CD4-positive, alpha-beta T cell (primary cell): ENCODE measurements at regions not wholly inside any gene's neighbourhood (a gene's known extent, or its start where the extent isn't known, plus 50 kb on each side); places are given as distances from the start of the nearest gene placed in this dataset.

ENCODE experiments used
- ATAC-seq: fragments of 200-7000 bp; cut with Tn5 transposase; one replicate; pipeline ENCODE4 v1.10.0; 2022; ENCODE audit warnings: mild to moderate bottlenecking; ENCODE audit not compliant: poor library complexity
- CTCF ChIA-PET: fragments of 350-600 bp; sonication (Branson Sonifier 250); formaldehyde crosslinking; loops from one replicate; lab custom pipeline; 2021; ENCODE audit warnings: antibody characterized with exemption, inconsistent platforms; lab: Charles Lee
- POLR2A ChIA-PET: fragments of 350-600 bp; sonication (Branson Sonifier 250); formaldehyde crosslinking; loops from one replicate; lab custom pipeline; 2021; ENCODE audit warnings: antibody characterized with exemption, inconsistent platforms; lab: Charles Lee
- DNase-seq, 14 experiments: peaks; one replicate each; pipeline ENCODE4 v3.0.0-alpha.2; 2013 to 2020; ENCODE audit warnings: mixed read lengths in 2 of 14
- H3K27ac ChIP-seq, 2 donors: one replicate each; pipeline versions ENCODE4 v1.5.1 to v1.7.0; 2013; ENCODE audit warnings: low read length in 2 of 2, low read depth in 1 of 2, mild to moderate bottlenecking in 1 of 2
- H3K27me3 ChIP-seq, 2 experiments: 1 replicate in 1 of 2; 2 replicates in 1 of 2; pipeline versions ENCODE4 v1.6.1 to v1.7.0; 2013; ENCODE audit warnings: low read length in 2 of 2, control low read depth in 1 of 2, mild to moderate bottlenecking in 1 of 2, moderate library complexity in 1 of 2; ENCODE audit not compliant: insufficient read depth in 2 of 2, control insufficient read depth in 1 of 2
- H3K36me3 ChIP-seq: one replicate; pipeline ENCODE4 v1.6.1; 2013; ENCODE audit warnings: low read length, control low read depth; ENCODE audit not compliant: insufficient read depth
- H3K4me1 ChIP-seq: one replicate; pipeline ENCODE4 v1.6.1; 2013; ENCODE audit warnings: low read length, control low read depth; ENCODE audit not compliant: insufficient read depth
- H3K4me3 ChIP-seq: one replicate; pipeline ENCODE4 v1.5.1; 2013; ENCODE audit warnings: mild to moderate bottlenecking, low read length, moderate library complexity
- H3K9me3 ChIP-seq, 2 experiments: 1 replicate in 1 of 2; 2 replicates in 1 of 2; pipeline versions ENCODE4 v1.6.1 to v1.7.0; 2013; ENCODE audit warnings: low read length in 2 of 2, mild to moderate bottlenecking in 2 of 2, control low read depth in 1 of 2, moderate library complexity in 1 of 2; ENCODE audit not compliant: control insufficient read depth in 1 of 2, insufficient read depth in 1 of 2
- H3K27ac Mint-ChIP-seq: one replicate; pipeline ENCODE4 v1.8.0; 2020; ENCODE audit warnings: mixed read lengths
- H3K27me3 Mint-ChIP-seq: one replicate; pipeline ENCODE4 v1.8.0; 2021; ENCODE audit warnings: mixed read lengths
- H3K36me3 Mint-ChIP-seq: one replicate; pipeline ENCODE4 v1.8.0; 2021; ENCODE audit warnings: low read depth, mixed read lengths
- H3K4me1 Mint-ChIP-seq: one replicate; pipeline ENCODE4 v1.8.0; 2021; ENCODE audit warnings: low read depth, mixed read lengths
- H3K4me3 Mint-ChIP-seq: one replicate; pipeline ENCODE4 v1.8.0; 2020; ENCODE audit warnings: mild to moderate bottlenecking, mixed read lengths
- H3K9me3 Mint-ChIP-seq: one replicate; pipeline ENCODE4 v1.8.0; 2020; ENCODE audit warnings: mixed read lengths
- intact Hi-C, 2 experiments: fragments of 100-400 bp; cut with DNase I in 1 of 2; cut with micrococcal nuclease in 1 of 2; formaldehyde crosslinking; loops; one replicate each; pipeline versions ENCODE4 v1.15.1 to v1.9.0; 2023 to 2025; cut with DNase I, micrococcal nuclease
- TF ChIP-seq, protein P1 (sequence below): fragments of 200-600 bp; IDR thresholded peaks from one replicate; pipeline ENCODE4 v1.8.0; 2022; ENCODE audit warnings: antibody characterized with exemption, mild to moderate bottlenecking

DNA sequence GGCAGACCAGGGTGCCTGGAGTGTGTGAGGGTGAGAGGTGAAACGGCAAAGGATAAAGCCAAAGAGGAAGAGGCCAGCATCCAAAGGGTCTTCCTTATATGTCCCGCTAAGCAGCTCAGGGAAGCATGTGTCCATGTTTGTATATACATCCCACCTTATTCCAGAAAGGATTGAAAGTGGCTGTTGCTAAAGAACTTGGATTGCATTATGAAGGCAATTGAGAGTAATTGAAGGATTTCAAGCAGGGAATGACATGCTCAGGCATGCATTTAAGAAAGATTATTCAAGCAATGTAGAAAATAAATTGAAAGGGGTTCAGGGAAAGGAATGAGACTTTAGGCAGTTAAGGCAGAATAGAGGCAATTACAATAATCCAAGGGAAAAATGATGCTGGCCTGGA lies 237.6 kb upstream of the SOX9 start:
- Mint-ChIP-seq H3K36me3 (no peaks in the 10 kb centered on the region), H3K27me3 (no peaks in the 10 kb centered on the region), H3K9me3 (peaks cover 7% of the 10 kb centered on the region), H3K27ac (no peak overlapping the region), H3K4me1 (no peaks in the 10 kb centered on the region), H3K4me3 (no peak overlapping the region)
- H3K9me3 ChIP-seq = no peaks in the 10 kb centered on the region
- ATAC-seq = no peak
- H3K4me1 ChIP-seq = no peaks in the 10 kb centered on the region
- no peaks in the 10 kb centered on the region for H3K36me3 ChIP-seq
- H3K27ac ChIP-seq = no peak overlapping the region
- no peak overlapping the region for H3K4me3 ChIP-seq
- no peaks in the 10 kb centered on the region for H3K27me3 ChIP-seq
- DNase-seq = no peak
- intact Hi-C loops = no loop called here
- ChIA-PET CTCF (no interaction called here), POLR2A (no interaction called here)
- TF ChIP-seq, protein P1, sequence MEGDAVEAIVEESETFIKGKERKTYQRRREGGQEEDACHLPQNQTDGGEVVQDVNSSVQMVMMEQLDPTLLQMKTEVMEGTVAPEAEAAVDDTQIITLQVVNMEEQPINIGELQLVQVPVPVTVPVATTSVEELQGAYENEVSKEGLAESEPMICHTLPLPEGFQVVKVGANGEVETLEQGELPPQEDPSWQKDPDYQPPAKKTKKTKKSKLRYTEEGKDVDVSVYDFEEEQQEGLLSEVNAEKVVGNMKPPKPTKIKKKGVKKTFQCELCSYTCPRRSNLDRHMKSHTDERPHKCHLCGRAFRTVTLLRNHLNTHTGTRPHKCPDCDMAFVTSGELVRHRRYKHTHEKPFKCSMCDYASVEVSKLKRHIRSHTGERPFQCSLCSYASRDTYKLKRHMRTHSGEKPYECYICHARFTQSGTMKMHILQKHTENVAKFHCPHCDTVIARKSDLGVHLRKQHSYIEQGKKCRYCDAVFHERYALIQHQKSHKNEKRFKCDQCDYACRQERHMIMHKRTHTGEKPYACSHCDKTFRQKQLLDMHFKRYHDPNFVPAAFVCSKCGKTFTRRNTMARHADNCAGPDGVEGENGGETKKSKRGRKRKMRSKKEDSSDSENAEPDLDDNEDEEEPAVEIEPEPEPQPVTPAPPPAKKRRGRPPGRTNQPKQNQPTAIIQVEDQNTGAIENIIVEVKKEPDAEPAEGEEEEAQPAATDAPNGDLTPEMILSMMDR = no peak

DNA sequence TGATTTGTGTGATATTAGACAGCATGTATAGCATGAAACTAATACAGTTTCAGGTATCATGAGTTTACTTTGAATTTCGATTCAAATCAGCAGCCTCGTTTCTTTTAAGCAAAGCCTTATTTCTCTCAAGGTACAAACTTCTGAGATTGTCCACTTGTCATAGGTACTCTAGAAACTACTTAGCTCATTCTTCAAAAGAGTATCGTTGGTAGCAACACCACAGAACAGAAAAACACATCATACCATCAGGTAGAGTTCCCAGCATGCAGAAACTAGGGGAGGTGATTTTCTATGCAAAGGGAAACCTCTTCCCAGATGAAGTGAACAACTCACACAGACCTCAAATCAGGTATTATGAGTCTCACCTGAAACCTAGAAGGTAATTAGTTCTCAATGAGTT lies 237.0 kb upstream of the SOX9 start:
- Histone ChIP-seq H3K9me3 (no peaks in the 10 kb centered on the region), H3K4me1 (no peaks in the 10 kb centered on the region), H3K27me3 (no peaks in the 10 kb centered on the region), H3K36me3 (no peaks in the 10 kb centered on the region), H3K27ac (no peak overlapping the region), H3K4me3 (no peak overlapping the region)
- no peak for DNase-seq
- ChIA-PET CTCF (no interaction called here), POLR2A (no interaction called here)
- Mint-ChIP-seq H3K27me3 (no peaks in the 10 kb centered on the region), H3K4me3 (no peak overlapping the region), H3K9me3 (peaks cover 7% of the 10 kb centered on the region), H3K36me3 (no peaks in the 10 kb centered on the region), H3K4me1 (no peaks in the 10 kb centered on the region), H3K27ac (no peak overlapping the region)
- intact Hi-C loops = no loop called here
- TF ChIP-seq, protein P1 = no peak
- ATAC-seq = no peak

DNA sequence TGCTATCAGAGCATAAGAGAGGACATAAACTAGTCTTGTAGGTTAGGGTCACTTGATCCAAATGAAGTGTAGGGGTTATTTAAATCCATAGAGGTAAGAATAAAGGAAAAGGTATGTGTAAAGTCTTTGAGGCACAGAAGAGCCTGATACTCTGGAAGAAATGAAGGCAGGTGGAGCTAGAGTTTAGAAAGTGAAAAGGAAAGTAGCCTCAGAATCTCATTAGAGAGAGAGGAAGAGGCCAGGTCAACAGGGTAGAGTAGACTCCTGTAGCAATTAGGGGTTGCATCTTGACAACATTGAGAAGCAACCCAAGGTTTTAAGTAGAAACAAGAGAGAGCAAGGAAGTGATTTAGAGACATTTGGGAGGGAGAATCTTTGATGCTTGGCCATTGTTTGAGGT lies 235.2 kb upstream of the SOX9 start:
- H3K9me3 ChIP-seq = no peaks in the 10 kb centered on the region
- ChIA-PET POLR2A (no interaction called here), CTCF (no interaction called here)
- TF ChIP-seq, protein P1 = no peak
- H3K36me3 Mint-ChIP-seq = no peaks in the 10 kb centered on the region
- peaks cover 7% of the 10 kb centered on the region for H3K9me3 Mint-ChIP-seq
- H3K36me3 ChIP-seq = no peaks in the 10 kb centered on the region
- DNase-seq = no peak
- H3K27me3 Mint-ChIP-seq = no peaks in the 10 kb centered on the region
- H3K4me3 ChIP-seq = no peak overlapping the region
- H3K4me3 Mint-ChIP-seq = no peak overlapping the region
- no peaks in the 10 kb centered on the region for H3K27me3 ChIP-seq
- intact Hi-C loops = no loop called here
- no peaks in the 10 kb centered on the region for H3K4me1 Mint-ChIP-seq
- no peaks in the 10 kb centered on the region for H3K4me1 ChIP-seq
- no peak overlapping the region for H3K27ac Mint-ChIP-seq
- H3K27ac ChIP-seq = no peak overlapping the region
- ATAC-seq = no peak
